Breast epithelium (tissue), 3 donors: ENCODE measurements at regions not wholly inside any gene's neighbourhood (a gene's known extent, or its start where the extent isn't known, plus 50 kb on each side); places are given as distances from the start of the nearest gene placed in this dataset.

Source experiments
- POLR2A ChIP-seq: fragments of 450-650 bp; IDR thresholded peaks from one replicate; pipeline ENCODE4 v1.6.1; 2016; ENCODE audit warnings: antibody characterized with exemption, mild to moderate bottlenecking, moderate library complexity
- POLR2AphosphoS5 ChIP-seq, 3 donors: sonication (generic); formaldehyde crosslinking; IDR thresholded peaks; one replicate each; pipeline ENCODE4 v1.6.1; 2017; ENCODE audit warnings: antibody characterized with exemption in 3 of 3
- TF ChIP-seq, protein P1 (sequence below), 3 donors: fragments of 450-650 bp; IDR thresholded peaks; one replicate each; pipeline ENCODE4 v1.5.1; 2016 to 2017; ENCODE audit warnings: antibody characterized with exemption in 3 of 3, mild to moderate bottlenecking in 3 of 3, moderate library complexity in 3 of 3

DNA sequence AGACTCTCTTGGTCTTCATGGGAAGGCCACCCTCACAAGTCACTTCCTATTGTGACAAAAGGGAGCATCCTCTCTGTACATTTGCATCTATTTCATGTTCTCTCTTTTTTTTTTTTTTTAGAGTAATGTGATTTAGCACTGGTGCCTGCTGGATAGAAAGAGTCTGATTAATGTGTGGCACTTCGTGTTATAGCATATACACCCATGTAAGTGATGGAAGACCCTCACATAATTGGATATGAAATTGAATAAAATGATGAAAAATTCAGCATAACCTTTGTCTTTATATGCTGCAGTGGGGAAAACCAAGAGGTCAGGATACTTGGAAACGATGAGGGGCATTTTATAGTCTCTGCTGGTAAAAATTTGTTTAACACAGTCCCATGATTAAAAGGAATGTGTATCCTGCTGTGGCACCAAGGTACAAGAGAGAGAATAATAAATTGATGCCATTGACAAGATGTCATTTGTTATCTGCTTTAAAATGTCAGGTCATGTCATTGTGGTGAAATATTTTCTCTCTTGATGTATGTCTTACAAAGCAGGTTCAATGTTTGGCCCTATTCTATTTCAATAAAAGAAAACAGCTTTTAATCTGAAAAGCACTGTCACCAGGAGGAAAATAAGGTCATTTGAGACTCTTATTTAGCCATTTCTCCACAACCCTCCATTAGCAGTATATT lies 1115.4 kb downstream of the STPG2 start:
- TF ChIP-seq, protein P1, sequence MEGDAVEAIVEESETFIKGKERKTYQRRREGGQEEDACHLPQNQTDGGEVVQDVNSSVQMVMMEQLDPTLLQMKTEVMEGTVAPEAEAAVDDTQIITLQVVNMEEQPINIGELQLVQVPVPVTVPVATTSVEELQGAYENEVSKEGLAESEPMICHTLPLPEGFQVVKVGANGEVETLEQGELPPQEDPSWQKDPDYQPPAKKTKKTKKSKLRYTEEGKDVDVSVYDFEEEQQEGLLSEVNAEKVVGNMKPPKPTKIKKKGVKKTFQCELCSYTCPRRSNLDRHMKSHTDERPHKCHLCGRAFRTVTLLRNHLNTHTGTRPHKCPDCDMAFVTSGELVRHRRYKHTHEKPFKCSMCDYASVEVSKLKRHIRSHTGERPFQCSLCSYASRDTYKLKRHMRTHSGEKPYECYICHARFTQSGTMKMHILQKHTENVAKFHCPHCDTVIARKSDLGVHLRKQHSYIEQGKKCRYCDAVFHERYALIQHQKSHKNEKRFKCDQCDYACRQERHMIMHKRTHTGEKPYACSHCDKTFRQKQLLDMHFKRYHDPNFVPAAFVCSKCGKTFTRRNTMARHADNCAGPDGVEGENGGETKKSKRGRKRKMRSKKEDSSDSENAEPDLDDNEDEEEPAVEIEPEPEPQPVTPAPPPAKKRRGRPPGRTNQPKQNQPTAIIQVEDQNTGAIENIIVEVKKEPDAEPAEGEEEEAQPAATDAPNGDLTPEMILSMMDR (IDR thresholded peaks at IDR 0.05): no peak
- TF ChIP-seq POLR2A: no peak
- no peak for TF ChIP-seq POLR2AphosphoS5 (IDR thresholded peaks at IDR 0.05)
